ENCODE measurements at regions not wholly inside any gene's neighbourhood (a gene's known extent, or its start where the extent isn't known, plus 50 kb on each side); places are given as distances from the start of the nearest gene placed in this dataset. TPM values are rescaled to one million over a fixed set of nuclear protein-coding genes. Genes with fewer than 3 reads are reported as not detected.
A peak's percentile ranks its signal among the peaks of the same experiment; 100 is the strongest.

- no peak for TF ChIP-seq CTCF (IDR thresholded peaks at IDR 0.05; ENCODE audit: insufficient read depth, low read depth, low read length)
- H3K4me3 ChIP-seq (ENCODE audit: low read depth, low read length): no peak overlapping the region
- DNase-seq (ENCODE audit: low read depth): peak; percentile 44
Observed at GRCh38 chr16:76226011-76226410, 51.2 kb upstream of the CNTNAP4 start.

- DNase-seq (ENCODE audit: low read depth): no peak
- H3K4me3 ChIP-seq (ENCODE audit: low read depth, low read length): no peak overlapping the region
- no peak for TF ChIP-seq CTCF (IDR thresholded peaks at IDR 0.05; ENCODE audit: insufficient read depth, low read depth, low read length)
Observed at GRCh38 chr16:76226481-76226880, 50.7 kb upstream of the CNTNAP4 start.

Small RNAs in the stretch of these regions (small RNA-seq; reads per million reads assigned to genes)
- not detected for gene RNA5SP430
